OCI-LY3 (cell line): ENCODE measurements at regions not wholly inside any gene's neighbourhood (a gene's known extent, or its start where the extent isn't known, plus 50 kb on each side); places are given as distances from the start of the nearest gene placed in this dataset.

Source experiments
- EZH2phosphoT487 ChIP-seq: fragments of 200-600 bp; shearing (Covaris generic); IDR thresholded peaks from 2 replicates; pipeline ENCODE4 v1.6.1; 2018; ENCODE audit warnings: antibody characterized with exemption, mixed run types, low read depth
- TF ChIP-seq, protein P1 (sequence below): fragments of 200-600, 300-600 bp; sonication (generic); IDR thresholded peaks from 2 replicates; pipeline ENCODE4 v1.5.1; 2014; ENCODE audit warnings: antibody characterized with exemption, low read length, low read depth

GRCh38 chr19:28915737-28916460, 297.1 kb downstream of the UQCRFS1 start:
- TF ChIP-seq, protein P1, sequence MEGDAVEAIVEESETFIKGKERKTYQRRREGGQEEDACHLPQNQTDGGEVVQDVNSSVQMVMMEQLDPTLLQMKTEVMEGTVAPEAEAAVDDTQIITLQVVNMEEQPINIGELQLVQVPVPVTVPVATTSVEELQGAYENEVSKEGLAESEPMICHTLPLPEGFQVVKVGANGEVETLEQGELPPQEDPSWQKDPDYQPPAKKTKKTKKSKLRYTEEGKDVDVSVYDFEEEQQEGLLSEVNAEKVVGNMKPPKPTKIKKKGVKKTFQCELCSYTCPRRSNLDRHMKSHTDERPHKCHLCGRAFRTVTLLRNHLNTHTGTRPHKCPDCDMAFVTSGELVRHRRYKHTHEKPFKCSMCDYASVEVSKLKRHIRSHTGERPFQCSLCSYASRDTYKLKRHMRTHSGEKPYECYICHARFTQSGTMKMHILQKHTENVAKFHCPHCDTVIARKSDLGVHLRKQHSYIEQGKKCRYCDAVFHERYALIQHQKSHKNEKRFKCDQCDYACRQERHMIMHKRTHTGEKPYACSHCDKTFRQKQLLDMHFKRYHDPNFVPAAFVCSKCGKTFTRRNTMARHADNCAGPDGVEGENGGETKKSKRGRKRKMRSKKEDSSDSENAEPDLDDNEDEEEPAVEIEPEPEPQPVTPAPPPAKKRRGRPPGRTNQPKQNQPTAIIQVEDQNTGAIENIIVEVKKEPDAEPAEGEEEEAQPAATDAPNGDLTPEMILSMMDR, result no peak
- TF ChIP-seq EZH2phosphoT487, result no peak
